ENCODE measurements at regions not wholly inside any gene's neighbourhood (a gene's known extent, or its start where the extent isn't known, plus 50 kb on each side); places are given as distances from the start of the nearest gene placed in this dataset.

GRCh38 chr13:29923554-29924481 lies 73.4 kb upstream of the UBL3 start:
- no peak for DNase-seq

- no peak for DNase-seq
Observed at GRCh38 chr13:29922896-29923295, 72.5 kb upstream of the UBL3 start.

- no peak for DNase-seq
Observed at GRCh38 chr13:29922281-29922821, 71.9 kb upstream of the UBL3 start.

GRCh38 chr13:29921542-29921941 lies 71.1 kb upstream of the UBL3 start:
- no peak for DNase-seq

GRCh38 chr13:29920025-29920643 lies 69.7 kb upstream of the UBL3 start:
- no peak for DNase-seq

- DNase-seq = no peak
Observed at GRCh38 chr13:29918845-29919244, 68.4 kb upstream of the UBL3 start.

- no peak for DNase-seq
Observed at GRCh38 chr13:29917650-29918049, 67.2 kb upstream of the UBL3 start.

- no peak for DNase-seq
Observed at GRCh38 chr13:29914581-29914980, 64.2 kb upstream of the UBL3 start.

GRCh38 chr13:29911781-29912418 lies 61.5 kb upstream of the UBL3 start:
- DNase-seq = no peak

GRCh38 chr13:29909975-29910674 lies 59.7 kb upstream of the UBL3 start:
- DNase-seq = no peak

GRCh38 chr13:29909081-29909730 lies 58.8 kb upstream of the UBL3 start:
- no peak for DNase-seq

GRCh38 chr13:29908416-29909080 lies 58.1 kb upstream of the UBL3 start:
- DNase-seq = no peak

- DNase-seq = no peak
Observed at GRCh38 chr13:29907670-29908069, 57.3 kb upstream of the UBL3 start.

GRCh38 chr13:29906432-29907011 lies 56.1 kb upstream of the UBL3 start:
- no peak for DNase-seq

- DNase-seq = no peak
Observed at GRCh38 chr13:29905845-29906244, 55.4 kb upstream of the UBL3 start.

- no peak for DNase-seq
Observed at GRCh38 chr13:29903996-29904395, 53.6 kb upstream of the UBL3 start.

GRCh38 chr13:29903543-29903942 lies 53.1 kb upstream of the UBL3 start:
- DNase-seq = no peak

- no peak for DNase-seq
Observed at GRCh38 chr13:29902632-29903305, 52.4 kb upstream of the UBL3 start.

GRCh38 chr13:29901710-29902631 lies 51.6 kb upstream of the UBL3 start:
- DNase-seq = no peak
